SK-N-MC (cell line): ENCODE measurements at regions not wholly inside any gene's neighbourhood (a gene's known extent, or its start where the extent isn't known, plus 50 kb on each side); places are given as distances from the start of the nearest gene placed in this dataset.

Source experiments
- EZH2 ChIP-seq: fragments of 200-600 bp; sonication (generic); IDR thresholded peaks from one replicate; pipeline ENCODE4 v1.6.1; 2017; ENCODE audit warnings: antibody characterized with exemption
- FOXP2 ChIP-seq: optimal IDR thresholded peaks from 2 replicates; pipeline ENCODE3; 2011; ENCODE audit warnings: mild to moderate bottlenecking, moderate library complexity; ENCODE audit not compliant: insufficient read depth; ENCODE audit errors: extremely low read length, control extremely low read depth
- POLR2AphosphoS5 ChIP-seq: IDR thresholded peaks from 2 replicates; pipeline ENCODE4 v1.6.1; 2012; ENCODE audit warnings: mild to moderate bottlenecking, low read depth, low read length, borderline replicate concordance

GRCh38 chr4:184930026-184930425 is 88.3 kb upstream of the HELT start:
- no peak for TF ChIP-seq EZH2
- TF ChIP-seq POLR2AphosphoS5 = no peak
- TF ChIP-seq FOXP2 = no peak
